Activated B cell treated with CpG ODN at 0.5 μM for 24 hours (primary cell): ENCODE measurements at regions not wholly inside any gene's neighbourhood (a gene's known extent, or its start where the extent isn't known, plus 50 kb on each side); places are given as distances from the start of the nearest gene placed in this dataset.

Experiments used
- ATAC-seq: fragments of 200-7000 bp; cut with Tn5 transposase; one replicate; pipeline ENCODE4 v1.10.0; 2021; ENCODE audit warnings: low read depth, mild to moderate bottlenecking, moderate library complexity
- CTCF ChIA-PET: fragments of 350-600 bp; sonication (Branson Sonifier 250); formaldehyde crosslinking; loops from one replicate; lab custom pipeline; 2021; ENCODE audit warnings: antibody characterized with exemption; lab: Charles Lee
- POLR2A ChIA-PET: fragments of 350-600 bp; sonication (Branson Sonifier 250); formaldehyde crosslinking; loops from one replicate; lab custom pipeline; 2021; ENCODE audit warnings: antibody characterized with exemption; lab: Charles Lee
- DNase-seq: peaks from one replicate; pipeline ENCODE4 v3.0.0; 2022
- H3K27ac Mint-ChIP-seq: one replicate; pipeline ENCODE4 v1.8.0; 2020; ENCODE audit warnings: mixed read lengths
- H3K27me3 Mint-ChIP-seq: one replicate; pipeline ENCODE4 v1.8.0; 2021; ENCODE audit warnings: mixed read lengths
- H3K36me3 Mint-ChIP-seq: one replicate; pipeline ENCODE4 v1.8.0; 2021; ENCODE audit warnings: low read depth, mixed read lengths
- H3K4me1 Mint-ChIP-seq: one replicate; pipeline ENCODE4 v1.8.0; 2021; ENCODE audit warnings: mixed read lengths
- H3K4me3 Mint-ChIP-seq: one replicate; pipeline ENCODE4 v1.8.0; 2020; ENCODE audit warnings: mild to moderate bottlenecking, mixed read lengths
- H3K9me3 Mint-ChIP-seq: one replicate; pipeline ENCODE4 v1.8.0; 2020; ENCODE audit warnings: mixed read lengths
- CTCF ChIP-seq: fragments of 200-600 bp; IDR thresholded peaks from one replicate; pipeline ENCODE4 v1.8.0; 2022; ENCODE audit warnings: antibody characterized with exemption, mild to moderate bottlenecking
- intact Hi-C: fragments of 100-400 bp; cut with micrococcal nuclease; formaldehyde crosslinking; loops from one replicate; pipeline ENCODE4 v1.15.1; 2024

- ChIA-PET POLR2A (no interaction called here), CTCF (no interaction called here)
- Mint-ChIP-seq H3K36me3 (no peaks in the 10 kb centered on the region), H3K4me1 (no peaks in the 10 kb centered on the region), H3K27me3 (no peaks in the 10 kb centered on the region), H3K27ac (no peak overlapping the region), H3K4me3 (no peak overlapping the region), H3K9me3 (no peaks in the 10 kb centered on the region)
- no peak for TF ChIP-seq CTCF
- ATAC-seq (no peak), DNase-seq (no peak)
- intact Hi-C loops, result no loop called here
Measured at GRCh38 chr10:90602862-90603610, 254.8 kb downstream of the HTR7 start.

GRCh38 chr10:90604636-90605035 is 253.2 kb downstream of the HTR7 start:
- intact Hi-C loops, result no loop called here
- CTCF ChIA-PET, result no interaction called here

GRCh38 chr10:90605506-90605905 is 252.3 kb downstream of the HTR7 start:
- intact Hi-C loops, result no loop called here
- ATAC-seq (no peak), DNase-seq (no peak)
- Mint-ChIP-seq H3K4me1 (no peaks in the 10 kb centered on the region), H3K36me3 (no peaks in the 10 kb centered on the region), H3K27ac (no peak overlapping the region), H3K27me3 (no peaks in the 10 kb centered on the region), H3K9me3 (no peaks in the 10 kb centered on the region), H3K4me3 (no peak overlapping the region)
- CTCF ChIA-PET, result no interaction called here
- POLR2A ChIA-PET, result no interaction called here
- no peak for TF ChIP-seq CTCF

More at GRCh38 chr10:90604636-90605035, 253.2 kb downstream of the HTR7 start:
- DNase-seq (no peak), ATAC-seq (no peak)
- no peaks in the 10 kb centered on the region for H3K36me3 Mint-ChIP-seq
- POLR2A ChIA-PET, result no interaction called here
- H3K27ac Mint-ChIP-seq, result no peak overlapping the region
- H3K4me1 Mint-ChIP-seq, result no peaks in the 10 kb centered on the region
- H3K4me3 Mint-ChIP-seq, result no peak overlapping the region
- H3K9me3 Mint-ChIP-seq, result no peaks in the 10 kb centered on the region
- TF ChIP-seq CTCF, result no peak
- no peaks in the 10 kb centered on the region for H3K27me3 Mint-ChIP-seq

- no peak for ATAC-seq
- POLR2A ChIA-PET, result no interaction called here
- H3K36me3 Mint-ChIP-seq, result no peaks in the 10 kb centered on the region
Measured at GRCh38 chr10:90612276-90612675, 245.6 kb downstream of the HTR7 start.

GRCh38 chr10:90614631-90615030 is 243.2 kb downstream of the HTR7 start:
- no peaks in the 10 kb centered on the region for H3K9me3 Mint-ChIP-seq
- H3K27me3 Mint-ChIP-seq, result no peaks in the 10 kb centered on the region
- H3K36me3 Mint-ChIP-seq, result no peaks in the 10 kb centered on the region
- intact Hi-C loops, result no loop called here
- ATAC-seq, result no peak
- ChIA-PET POLR2A (no interaction called here), CTCF (no interaction called here)
- no peak for TF ChIP-seq CTCF
- no peak overlapping the region for H3K27ac Mint-ChIP-seq
- H3K4me1 Mint-ChIP-seq, result no peaks in the 10 kb centered on the region
- no peak overlapping the region for H3K4me3 Mint-ChIP-seq
- no peak for DNase-seq

More at GRCh38 chr10:90612276-90612675, 245.6 kb downstream of the HTR7 start:
- no peak overlapping the region for H3K27ac Mint-ChIP-seq
- H3K27me3 Mint-ChIP-seq, result no peaks in the 10 kb centered on the region
- CTCF ChIA-PET, result no interaction called here
- intact Hi-C loops, result no loop called here
- no peaks in the 10 kb centered on the region for H3K4me1 Mint-ChIP-seq
- H3K4me3 Mint-ChIP-seq, result no peak overlapping the region
- TF ChIP-seq CTCF, result no peak
- no peaks in the 10 kb centered on the region for H3K9me3 Mint-ChIP-seq
- DNase-seq, result no peak
